IPS DF 6.9 (cell line): ENCODE measurements at regions not wholly inside any gene's neighbourhood (a gene's known extent, or its start where the extent isn't known, plus 50 kb on each side); places are given as distances from the start of the nearest gene placed in this dataset.

Source experiments
- DNase-seq: peaks from one replicate; pipeline ENCODE4 v3.0.0-alpha.2; 2013; ENCODE audit warnings: low read depth, low spot score
- H3K27ac ChIP-seq: one replicate; pipeline ENCODE4 v1.5.1; 2013; ENCODE audit warnings: low read length, control low read depth
- H3K27me3 ChIP-seq: 2 replicates; pipeline ENCODE4 v1.6.1; 2013; ENCODE audit warnings: mild to moderate bottlenecking, low read length; ENCODE audit not compliant: control insufficient read depth, insufficient read depth
- H3K36me3 ChIP-seq: 2 replicates; pipeline ENCODE4 v1.6.1; 2013; ENCODE audit warnings: low read length; ENCODE audit not compliant: control insufficient read depth, insufficient read depth
- H3K4me1 ChIP-seq: 2 replicates; pipeline ENCODE4 v1.6.1; 2013; ENCODE audit warnings: low read length; ENCODE audit not compliant: control insufficient read depth, insufficient read depth
- H3K4me3 ChIP-seq: 2 replicates; pipeline ENCODE4 v1.5.1; 2013; ENCODE audit warnings: mild to moderate bottlenecking, low read length
- H3K9me3 ChIP-seq: 2 replicates; pipeline ENCODE4 v1.6.1; 2013; ENCODE audit warnings: low read length, inconsistent platforms; ENCODE audit not compliant: control insufficient read depth, insufficient read depth
- WGBS: extraction: QIAGEN DNeasy Blood & Tissue Kit; methylation state at CpG from one replicate; pipeline ENCODE4 v1.1.7; 2013; ENCODE audit warnings: mixed read lengths, missing lambda C conversion rate; ENCODE audit not compliant: insufficient read length, insufficient coverage; 5-methylcytosine and 5-hydroxymethylcytosine counted together

DNA sequence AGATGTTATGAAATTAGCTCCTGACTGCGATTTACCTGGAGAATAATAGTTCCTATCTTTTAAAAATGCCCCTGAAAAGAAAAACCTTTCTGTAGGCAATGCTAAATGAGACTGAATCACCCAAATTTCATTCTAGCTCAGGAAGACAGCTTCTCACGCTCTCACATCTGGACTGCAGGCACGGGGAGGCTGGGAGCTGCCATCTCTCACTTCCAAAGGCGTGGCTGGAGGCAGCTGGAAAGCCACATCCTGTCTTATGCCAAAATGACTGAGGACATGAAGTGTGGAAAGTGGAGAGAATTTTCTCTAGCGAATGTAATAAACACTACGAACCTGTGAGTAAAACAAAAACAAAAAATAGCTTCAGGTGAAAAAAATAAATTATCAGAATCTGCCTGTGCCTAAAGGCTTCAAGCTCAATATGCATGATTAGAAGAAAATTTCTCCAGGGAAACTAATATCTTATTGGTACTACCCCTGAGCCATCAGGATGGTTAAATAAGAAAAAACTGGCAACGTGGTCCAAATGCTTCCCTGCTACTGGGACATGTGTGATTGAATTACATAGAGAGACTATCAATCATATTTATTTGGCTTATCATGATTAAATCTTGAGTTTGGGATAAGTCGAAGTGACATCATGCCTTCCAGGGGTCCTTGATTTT lies 58.1 kb upstream of the UBL3 start:
- no peak overlapping the region for H3K27ac ChIP-seq

DNA sequence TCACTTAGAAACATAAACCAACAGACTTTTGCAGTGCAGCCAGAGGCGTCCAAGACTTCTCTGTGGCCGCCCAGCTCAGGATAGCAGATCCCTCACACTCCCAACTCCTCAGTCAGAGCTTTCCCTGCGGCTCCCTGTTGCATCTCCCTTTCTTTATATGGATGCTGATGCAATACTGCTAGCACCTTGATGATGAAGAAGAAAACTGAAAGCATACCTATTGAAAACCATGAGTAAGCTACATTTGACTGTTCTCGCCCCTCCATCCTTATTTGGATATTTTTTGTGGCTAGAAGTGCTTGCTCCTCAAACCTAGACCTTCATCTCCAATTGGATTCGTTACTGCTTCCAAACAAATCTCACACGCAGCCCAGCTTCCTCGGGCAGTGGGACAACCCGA lies 57.3 kb upstream of the UBL3 start:
- Histone ChIP-seq H3K27me3 (no peaks in the 10 kb centered on the region), H3K4me3 (no peak overlapping the region), H3K27ac (no peak overlapping the region), H3K4me1 (no peaks in the 10 kb centered on the region), H3K36me3 (no peaks in the 10 kb centered on the region), H3K9me3 (no peaks in the 10 kb centered on the region)
- DNase-seq = no peak
- WGBS = no CpG with 5 or more reads among the region's 8 CpGs

More for the DNA sequence above, 58.1 kb upstream of the UBL3 start:
- no peaks in the 10 kb centered on the region for H3K36me3 ChIP-seq
- no peaks in the 10 kb centered on the region for H3K9me3 ChIP-seq
- WGBS = no CpG with 5 or more reads among the region's 8 CpGs
- no peaks in the 10 kb centered on the region for H3K4me1 ChIP-seq
- no peak for DNase-seq
- H3K4me3 ChIP-seq = no peak overlapping the region
- H3K27me3 ChIP-seq = no peaks in the 10 kb centered on the region

DNA sequence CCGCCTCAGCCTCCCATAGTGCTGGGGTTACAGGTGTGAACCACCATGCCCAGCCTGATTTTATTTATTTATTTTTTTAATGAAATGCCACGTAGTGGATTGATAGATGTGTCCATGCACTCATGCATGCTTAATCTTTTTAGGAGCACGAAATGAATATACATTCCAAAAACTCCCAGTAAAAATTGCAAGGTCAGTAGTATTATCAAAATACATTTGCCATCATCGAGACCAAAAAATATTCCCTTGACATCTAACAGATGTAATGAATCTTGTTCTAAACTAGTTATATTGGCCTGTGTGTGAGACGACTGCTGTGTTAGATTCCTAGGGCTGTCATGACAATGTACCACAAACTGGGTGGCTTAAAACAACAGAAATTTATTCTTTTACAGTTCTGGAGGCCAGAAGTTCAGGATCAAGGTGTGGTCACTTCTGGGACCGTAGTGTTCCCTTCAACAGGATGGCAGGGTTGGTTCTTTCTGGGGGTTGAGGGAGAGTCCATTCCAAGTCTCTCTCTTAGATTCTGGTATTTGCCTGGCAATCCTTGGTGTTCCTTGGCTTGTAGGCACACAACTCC lies 56.1 kb upstream of the UBL3 start:
- no peak overlapping the region for H3K4me3 ChIP-seq
- H3K4me1 ChIP-seq = no peaks in the 10 kb centered on the region; the same call in 1 of the 2 replicates
- no CpG with 5 or more reads among the region's 6 CpGs for WGBS
- H3K27me3 ChIP-seq = no peaks in the 10 kb centered on the region
- no peak for DNase-seq
- no peak overlapping the region for H3K27ac ChIP-seq
- H3K9me3 ChIP-seq = no peaks in the 10 kb centered on the region
- no peaks in the 10 kb centered on the region for H3K36me3 ChIP-seq

DNA sequence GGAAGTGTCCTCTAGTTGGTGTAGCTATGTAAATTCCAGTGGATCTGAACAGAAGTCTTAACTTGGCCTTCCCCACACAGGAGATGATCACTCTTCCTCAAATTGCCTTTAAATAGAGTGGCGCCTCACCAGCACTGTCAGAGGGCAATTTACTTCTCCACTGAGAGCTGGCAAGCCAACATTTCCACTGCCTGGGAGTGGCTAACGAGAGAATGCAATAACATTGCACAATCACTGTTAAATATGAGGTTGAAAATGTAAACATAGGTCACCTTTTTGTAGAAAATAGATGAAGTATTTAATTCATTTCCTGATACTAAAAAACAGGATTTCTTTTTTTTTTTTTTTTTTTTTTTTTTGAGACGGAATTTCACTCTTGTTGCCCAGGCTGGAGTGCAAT lies 55.4 kb upstream of the UBL3 start:
- Histone ChIP-seq H3K9me3 (no peaks in the 10 kb centered on the region), H3K36me3 (no peaks in the 10 kb centered on the region), H3K27ac (no peak overlapping the region), H3K27me3 (no peaks in the 10 kb centered on the region), H3K4me3 (no peak overlapping the region), H3K4me1 (no peaks in the 10 kb centered on the region; the same call in 1 of the 2 replicates)
- no CpG with 5 or more reads among the region's 3 CpGs for WGBS
- DNase-seq = no peak

DNA sequence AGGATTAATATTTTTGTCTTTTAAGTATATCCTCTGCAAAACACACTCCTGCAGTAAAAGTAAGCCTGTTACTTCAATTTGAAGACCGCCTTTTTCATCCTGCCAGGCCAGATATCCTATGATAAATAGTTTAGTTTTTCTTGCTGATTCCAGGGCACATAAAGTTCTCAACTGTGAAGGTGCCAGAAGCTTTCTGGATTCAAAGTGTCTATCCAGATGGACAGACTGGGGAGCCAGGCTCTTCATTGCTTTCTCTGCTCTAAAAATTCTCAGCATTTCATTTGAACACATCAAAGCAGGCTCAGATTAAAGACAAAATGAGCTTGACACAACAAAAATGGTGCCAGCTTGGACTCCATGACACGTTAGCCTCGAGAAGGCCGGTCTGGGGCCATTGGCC lies 53.6 kb upstream of the UBL3 start:
- WGBS = no CpG with 5 or more reads among the region's 4 CpGs
- no peak for DNase-seq
- Histone ChIP-seq H3K9me3 (no peaks in the 10 kb centered on the region), H3K27ac (no peak overlapping the region), H3K27me3 (no peaks in the 10 kb centered on the region), H3K4me3 (no peak overlapping the region), H3K4me1 (no peaks in the 10 kb centered on the region; the same call in 1 of the 2 replicates), H3K36me3 (no peaks in the 10 kb centered on the region)

DNA sequence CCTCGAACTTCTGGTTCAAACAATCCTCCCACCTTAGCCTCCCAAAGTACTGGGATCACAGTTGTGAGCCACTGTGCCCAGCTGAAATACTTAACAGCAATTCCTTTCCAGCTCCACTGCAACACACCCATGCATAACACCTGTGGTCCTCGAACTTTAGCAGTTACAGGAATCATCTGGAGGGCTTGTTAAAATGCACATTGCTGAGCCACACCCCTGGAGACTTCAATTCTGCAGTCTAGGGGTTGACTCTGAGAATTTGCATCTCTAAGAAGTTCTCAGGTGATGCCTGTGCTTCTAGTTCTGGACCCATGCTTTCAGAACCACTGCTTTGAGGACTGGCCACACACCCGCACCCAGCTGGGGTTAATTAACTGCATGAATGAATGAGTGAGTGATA lies 53.1 kb upstream of the UBL3 start:
- no peaks in the 10 kb centered on the region for H3K36me3 ChIP-seq
- no peak overlapping the region for H3K4me3 ChIP-seq
- H3K27ac ChIP-seq = no peak overlapping the region
- DNase-seq = no peak
- no peaks in the 10 kb centered on the region for H3K27me3 ChIP-seq
- no peaks in the 10 kb centered on the region; the same call in 1 of the 2 replicates for H3K4me1 ChIP-seq
- no CpG with 5 or more reads among the region's 3 CpGs for WGBS
- H3K9me3 ChIP-seq = no peaks in the 10 kb centered on the region

DNA sequence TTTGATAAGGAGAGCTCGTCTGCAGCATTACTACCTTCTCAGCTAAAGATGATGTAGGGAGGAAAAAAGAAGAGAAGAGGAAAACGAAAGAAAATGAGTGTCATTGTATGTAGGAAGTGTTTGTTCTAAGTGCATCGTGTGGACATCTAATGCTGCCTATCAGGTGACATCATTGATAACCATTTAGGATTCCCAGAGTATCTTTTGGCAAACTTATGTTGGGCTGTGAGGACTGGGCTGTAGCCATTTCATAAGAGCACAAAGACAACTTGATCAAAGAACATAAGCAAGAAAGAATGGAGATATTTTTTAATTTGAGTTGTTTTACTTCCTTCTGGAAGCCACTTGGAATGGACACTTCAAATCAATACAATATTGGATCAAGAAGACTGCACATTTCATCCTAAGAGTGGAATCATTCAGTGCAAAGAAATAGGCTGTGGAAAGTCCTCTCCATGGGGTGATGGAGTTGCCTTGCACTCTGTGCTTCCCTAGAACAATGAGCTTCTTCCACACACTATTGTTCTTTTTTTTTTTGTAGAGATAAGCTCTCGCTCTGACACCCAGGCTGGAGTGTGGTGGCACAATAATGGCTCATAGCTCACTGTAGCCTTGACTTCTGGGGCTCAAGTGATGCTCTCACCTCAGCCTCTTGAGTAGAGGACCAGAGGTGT lies 52.4 kb upstream of the UBL3 start:
- H3K9me3 ChIP-seq = no peaks in the 10 kb centered on the region
- H3K36me3 ChIP-seq = no peaks in the 10 kb centered on the region
- H3K27me3 ChIP-seq = no peaks in the 10 kb centered on the region
- DNase-seq = no peak
- H3K4me3 ChIP-seq = no peak overlapping the region
- H3K4me1 ChIP-seq = no peaks in the 10 kb centered on the region; the same call in 1 of the 2 replicates
- 90% methylated on average over 2 of the region's 4 CpGs for WGBS
- no peak overlapping the region for H3K27ac ChIP-seq

DNA sequence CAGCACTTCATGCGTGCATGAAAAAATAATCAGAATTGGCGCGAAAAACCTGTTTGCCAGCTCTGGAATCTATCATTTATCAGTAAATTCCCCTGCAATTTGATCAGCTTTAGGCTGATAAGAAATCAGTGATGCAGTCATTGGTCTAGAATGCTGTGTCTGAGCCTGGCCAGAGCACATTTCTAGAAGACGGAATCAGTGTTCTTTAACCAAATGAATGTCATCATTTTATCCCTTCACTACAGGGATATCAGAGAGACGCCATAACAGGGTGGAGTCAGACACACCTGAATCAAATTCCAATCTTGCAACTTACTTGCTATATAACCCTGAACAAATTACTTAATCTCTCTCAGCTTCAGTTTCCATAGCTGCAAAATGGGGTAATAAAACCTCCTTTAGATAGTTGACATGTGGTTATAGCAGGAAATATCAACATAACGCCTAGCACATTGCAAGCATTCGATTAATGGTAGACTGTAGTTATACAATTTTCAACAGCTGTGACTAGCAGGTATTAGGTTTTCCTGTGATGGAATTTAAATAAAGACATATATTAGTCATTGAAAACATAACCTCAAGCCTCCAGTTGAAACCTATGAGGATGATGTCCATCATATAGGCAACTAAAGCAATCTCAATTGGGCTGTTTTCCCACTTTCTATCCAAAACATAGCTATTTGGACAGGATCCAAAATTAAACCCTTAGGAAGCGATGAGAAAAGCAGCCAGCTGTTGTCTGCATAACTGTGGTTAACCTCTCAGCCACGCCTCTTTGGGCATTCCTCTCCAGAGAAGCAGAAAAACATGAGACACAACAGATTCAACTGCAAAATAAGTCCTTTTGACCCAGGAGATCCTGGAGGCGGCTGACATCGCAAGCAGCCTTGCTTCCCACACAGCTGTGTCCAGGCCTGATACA lies 51.6 kb upstream of the UBL3 start:
- H3K9me3 ChIP-seq = no peaks in the 10 kb centered on the region
- H3K4me1 ChIP-seq = no peaks in the 10 kb centered on the region; the same call in 1 of the 2 replicates
- no peaks in the 10 kb centered on the region for H3K36me3 ChIP-seq
- no peak for DNase-seq
- H3K27me3 ChIP-seq = no peaks in the 10 kb centered on the region
- H3K4me3 ChIP-seq = no peak overlapping the region
- H3K27ac ChIP-seq = no peak overlapping the region
- no CpG with 5 or more reads among the region's 11 CpGs for WGBS
